Stimulated activated effector memory CD8-positive, alpha-beta T cell treated with anti-CD3 and anti-CD28 coated beads, Interleukin-12 subunit alpha, Interleukin-12 subunit beta, amount 100 ng/mL, for 72 hours (primary cell): ENCODE measurements at regions not wholly inside any gene's neighbourhood (a gene's known extent, or its start where the extent isn't known, plus 50 kb on each side); places are given as distances from the start of the nearest gene placed in this dataset.

Source experiments
- ATAC-seq: fragments of 150-1000 bp; cut with Tn5 transposase; 2 replicates; pipeline ENCODE4 v1.10.0; 2021
- DNase-seq, 2 donors: peaks; one replicate each; pipeline ENCODE4 v3.0.0; 2021 to 2022; ENCODE audit warnings: low spot score in 2 of 2
- H3K27ac Mint-ChIP-seq: one replicate; pipeline ENCODE4 v1.8.0; 2022; ENCODE audit warnings: mild to moderate bottlenecking, mixed read lengths
- H3K36me3 Mint-ChIP-seq: one replicate; pipeline ENCODE4 v1.8.0; 2022; ENCODE audit warnings: mild to moderate bottlenecking, mixed read lengths
- H3K4me1 Mint-ChIP-seq: one replicate; pipeline ENCODE4 v1.8.0; 2022; ENCODE audit warnings: mixed read lengths
- H3K4me3 Mint-ChIP-seq: one replicate; pipeline ENCODE4 v1.8.0; 2022; ENCODE audit warnings: mild to moderate bottlenecking, mixed read lengths
- H3K9me3 Mint-ChIP-seq: one replicate; pipeline ENCODE4 v1.8.0; 2022; ENCODE audit warnings: mixed read lengths

- H3K4me1 Mint-ChIP-seq: no peaks in the 10 kb centered on the region
- no peak overlapping the region for H3K4me3 Mint-ChIP-seq
- H3K9me3 Mint-ChIP-seq: peaks cover 13% of the 10 kb centered on the region
- DNase-seq: no peak
- ATAC-seq: no peak
- no peaks in the 10 kb centered on the region for H3K36me3 Mint-ChIP-seq
- no peak overlapping the region for H3K27ac Mint-ChIP-seq
Measured at GRCh38 chr18:43893001-43893637, 615.8 kb upstream of the SYT4 start.

- ATAC-seq (no peak), DNase-seq (no peak)
- Mint-ChIP-seq H3K36me3 (no peaks in the 10 kb centered on the region), H3K4me1 (no peaks in the 10 kb centered on the region), H3K27ac (no peak overlapping the region), H3K4me3 (no peak overlapping the region), H3K9me3 (peaks cover 3% of the 10 kb centered on the region)
Measured at GRCh38 chr18:43904209-43904837, 627.0 kb upstream of the SYT4 start.

- Mint-ChIP-seq H3K4me3 (no peak overlapping the region), H3K36me3 (no peaks in the 10 kb centered on the region), H3K4me1 (no peaks in the 10 kb centered on the region), H3K9me3 (peaks cover 12% of the 10 kb centered on the region), H3K27ac (no peak overlapping the region)
- ATAC-seq (no peak), DNase-seq (no peak)
Measured at GRCh38 chr18:43914018-43914417, 636.7 kb upstream of the SYT4 start.

DNA sequence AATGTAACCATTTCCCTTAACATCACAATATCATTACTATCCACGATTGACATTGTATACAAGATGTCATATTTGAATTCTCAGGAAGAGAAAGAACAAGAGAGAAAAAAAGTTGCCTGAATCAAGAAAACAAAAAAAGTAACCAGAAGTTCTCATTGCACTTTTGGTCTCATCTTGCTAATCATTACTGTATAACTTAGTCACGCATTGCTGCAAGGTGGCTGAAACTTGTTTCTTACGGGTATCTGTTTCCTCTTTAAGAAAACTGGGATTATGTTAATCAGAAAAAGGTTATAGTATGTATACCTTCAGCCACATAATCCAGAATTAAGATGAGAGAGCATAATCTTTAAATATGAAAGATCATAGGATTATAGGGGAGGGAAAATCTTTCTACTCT lies 639.7 kb upstream of the SYT4 start:
- ATAC-seq: no peak

GRCh38 chr18:43917520-43917919 lies 640.2 kb upstream of the SYT4 start:
- Mint-ChIP-seq H3K36me3 (no peaks in the 10 kb centered on the region), H3K4me3 (no peak overlapping the region), H3K9me3 (peaks cover 4% of the 10 kb centered on the region), H3K4me1 (no peaks in the 10 kb centered on the region), H3K27ac (no peak overlapping the region)
- no peak for ATAC-seq
- no peak for DNase-seq

More for the DNA sequence above, 639.7 kb upstream of the SYT4 start:
- DNase-seq: no peak
- Mint-ChIP-seq H3K36me3 (no peaks in the 10 kb centered on the region), H3K4me3 (no peak overlapping the region), H3K9me3 (peaks cover 7% of the 10 kb centered on the region), H3K4me1 (no peaks in the 10 kb centered on the region), H3K27ac (no peak overlapping the region)

DNA sequence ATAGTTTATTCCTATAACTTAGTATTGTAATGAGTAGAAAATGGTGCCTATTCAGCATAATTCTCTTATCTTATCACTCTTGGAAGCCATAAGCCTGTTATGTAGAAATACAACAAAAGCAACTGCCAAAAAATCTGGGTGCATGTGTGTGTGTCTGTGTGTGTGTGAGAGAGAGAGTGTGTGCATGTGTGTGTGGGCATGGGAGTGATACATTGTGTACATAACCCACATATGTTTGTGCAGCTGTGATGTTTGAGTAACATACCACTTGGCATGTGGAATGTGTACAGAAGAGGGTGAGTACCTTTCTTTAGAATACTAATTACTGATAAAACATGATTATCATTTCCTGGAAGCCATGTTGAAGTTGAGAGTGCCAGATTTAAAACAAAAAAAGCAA lies 642.3 kb upstream of the SYT4 start:
- Mint-ChIP-seq H3K4me3 (no peak overlapping the region), H3K27ac (no peak overlapping the region), H3K9me3 (peaks cover 4% of the 10 kb centered on the region), H3K36me3 (no peaks in the 10 kb centered on the region), H3K4me1 (no peaks in the 10 kb centered on the region)
- no peak for DNase-seq
- ATAC-seq: no peak

DNA sequence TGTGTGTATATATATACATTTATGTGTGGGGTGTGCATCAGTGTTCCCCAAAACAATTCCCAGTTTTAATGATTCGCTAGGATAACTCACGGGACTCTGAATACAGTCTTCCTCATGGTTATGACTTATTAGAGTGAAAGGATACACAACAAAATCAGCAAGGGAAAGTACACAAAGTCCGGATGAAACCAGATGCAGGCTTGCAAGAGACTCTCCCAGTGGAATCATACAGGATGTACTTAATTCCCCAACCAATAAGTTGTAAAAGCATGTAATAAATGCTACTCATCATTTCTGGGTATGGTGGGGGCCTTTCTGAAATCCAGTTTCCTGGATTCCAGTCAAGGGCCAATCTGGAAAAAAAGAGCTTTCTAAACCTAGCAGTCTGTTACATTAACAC lies 654.1 kb upstream of the SYT4 start:
- ATAC-seq (no peak), DNase-seq (no peak)
- Mint-ChIP-seq H3K4me3 (no peak overlapping the region), H3K27ac (no peak overlapping the region), H3K9me3 (peaks cover 5% of the 10 kb centered on the region), H3K36me3 (no peaks in the 10 kb centered on the region), H3K4me1 (no peaks in the 10 kb centered on the region)

- ATAC-seq (no peak), DNase-seq (no peak)
- Mint-ChIP-seq H3K27ac (no peak overlapping the region), H3K9me3 (peaks cover 3% of the 10 kb centered on the region), H3K4me1 (no peaks in the 10 kb centered on the region), H3K4me3 (no peak overlapping the region), H3K36me3 (no peaks in the 10 kb centered on the region)
Measured at GRCh38 chr18:43932140-43932539, 654.9 kb upstream of the SYT4 start.

GRCh38 chr18:43933177-43933576 lies 655.9 kb upstream of the SYT4 start:
- ATAC-seq (no peak), DNase-seq (no peak)
- H3K4me3 Mint-ChIP-seq: no peak overlapping the region
- H3K4me1 Mint-ChIP-seq: no peaks in the 10 kb centered on the region
- H3K36me3 Mint-ChIP-seq: no peaks in the 10 kb centered on the region
- peaks cover 3% of the 10 kb centered on the region for H3K9me3 Mint-ChIP-seq
- H3K27ac Mint-ChIP-seq: no peak overlapping the region

DNA sequence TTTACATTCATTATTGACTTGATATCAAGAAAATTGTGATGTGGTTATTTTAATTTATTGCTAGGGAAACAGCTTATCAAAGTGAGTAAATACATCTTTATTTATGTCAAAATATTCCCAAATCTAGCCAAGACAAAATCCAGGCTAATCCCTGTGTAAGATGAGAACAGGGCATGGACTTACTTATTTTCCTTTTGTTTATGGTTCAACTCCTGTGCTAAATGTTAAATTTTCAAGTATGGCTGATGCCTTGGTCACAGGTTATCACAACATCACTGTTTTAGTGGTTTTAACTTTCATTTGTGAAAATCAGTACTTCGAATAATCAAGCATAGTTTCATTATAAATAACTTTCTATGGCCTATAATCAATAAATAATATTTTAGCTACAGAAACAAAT lies 657.0 kb upstream of the SYT4 start:
- no peak for ATAC-seq
- no peaks in the 10 kb centered on the region for H3K36me3 Mint-ChIP-seq
- no peak overlapping the region for H3K27ac Mint-ChIP-seq
- no peak for DNase-seq
- no peak overlapping the region for H3K4me3 Mint-ChIP-seq
- peaks cover 3% of the 10 kb centered on the region for H3K9me3 Mint-ChIP-seq
- no peaks in the 10 kb centered on the region for H3K4me1 Mint-ChIP-seq

GRCh38 chr18:43934781-43935471 lies 657.6 kb upstream of the SYT4 start:
- H3K27ac Mint-ChIP-seq: no peak overlapping the region
- ATAC-seq (no peak), DNase-seq (no peak)
- no peaks in the 10 kb centered on the region for H3K4me1 Mint-ChIP-seq
- H3K9me3 Mint-ChIP-seq: peaks cover 6% of the 10 kb centered on the region
- H3K36me3 Mint-ChIP-seq: no peaks in the 10 kb centered on the region
- no peak overlapping the region for H3K4me3 Mint-ChIP-seq

DNA sequence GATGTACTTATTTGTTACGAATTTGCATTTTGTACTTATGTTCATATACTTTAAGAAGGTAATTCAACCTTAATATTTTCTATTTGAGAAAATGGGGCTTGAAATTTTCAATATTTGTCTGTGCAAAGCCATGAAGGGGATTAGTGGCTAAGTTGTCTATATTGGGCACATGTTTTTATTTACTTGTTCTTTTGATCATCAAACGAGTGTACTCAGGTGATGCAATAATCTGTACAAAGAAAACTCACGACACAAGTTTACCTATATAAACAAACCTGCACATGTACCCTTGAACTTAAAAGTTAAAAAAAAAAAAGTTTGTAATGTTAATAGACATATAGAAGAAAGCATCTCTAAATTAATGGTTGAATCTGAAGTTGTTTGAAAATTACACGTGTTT lies 658.9 kb upstream of the SYT4 start:
- no peaks in the 10 kb centered on the region for H3K4me1 Mint-ChIP-seq
- H3K36me3 Mint-ChIP-seq: no peaks in the 10 kb centered on the region

GRCh38 chr18:43949291-43949690 lies 672.0 kb upstream of the SYT4 start:
- Mint-ChIP-seq H3K4me1 (no peaks in the 10 kb centered on the region), H3K4me3 (no peak overlapping the region), H3K36me3 (no peaks in the 10 kb centered on the region), H3K9me3 (peaks cover 9% of the 10 kb centered on the region), H3K27ac (no peak overlapping the region)
- DNase-seq: no peak
- ATAC-seq: no peak

More for the DNA sequence above, 658.9 kb upstream of the SYT4 start:
- DNase-seq (no peak), ATAC-seq (no peak)
- no peak overlapping the region for H3K27ac Mint-ChIP-seq
- peaks cover 6% of the 10 kb centered on the region for H3K9me3 Mint-ChIP-seq
- no peak overlapping the region for H3K4me3 Mint-ChIP-seq

GRCh38 chr18:43950062-43950461 lies 672.8 kb upstream of the SYT4 start:
- ATAC-seq (no peak), DNase-seq (no peak)
- Mint-ChIP-seq H3K9me3 (peaks cover 9% of the 10 kb centered on the region), H3K27ac (no peak overlapping the region), H3K36me3 (no peaks in the 10 kb centered on the region), H3K4me3 (no peak overlapping the region), H3K4me1 (no peaks in the 10 kb centered on the region)

DNA sequence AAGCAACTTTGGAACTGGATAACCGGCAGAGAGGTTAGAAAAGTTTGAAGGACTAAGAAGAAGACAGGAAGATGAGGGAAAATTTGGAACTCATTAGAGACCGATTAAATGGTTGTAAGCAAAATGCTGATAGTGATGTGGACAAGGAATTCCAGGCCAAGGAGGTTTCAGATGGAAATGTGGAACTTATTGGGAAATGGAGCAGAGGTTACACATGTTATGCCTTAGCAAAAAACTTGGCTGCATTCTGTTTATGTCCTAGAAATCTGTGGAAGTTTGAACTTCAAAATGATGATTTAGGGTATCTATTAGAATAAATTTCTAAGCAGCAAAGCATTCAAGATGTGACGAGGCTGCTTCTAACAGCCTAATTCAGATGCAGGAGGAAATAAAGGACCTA lies 675.1 kb upstream of the SYT4 start:
- ATAC-seq (no peak), DNase-seq (no peak)
- H3K4me1 Mint-ChIP-seq: no peaks in the 10 kb centered on the region
- no peaks in the 10 kb centered on the region for H3K36me3 Mint-ChIP-seq
- no peak overlapping the region for H3K27ac Mint-ChIP-seq
- H3K4me3 Mint-ChIP-seq: no peak overlapping the region
- peaks cover 6% of the 10 kb centered on the region for H3K9me3 Mint-ChIP-seq

GRCh38 chr18:43961722-43962121 lies 684.4 kb upstream of the SYT4 start:
- ATAC-seq (no peak), DNase-seq (no peak)
- Mint-ChIP-seq H3K9me3 (peaks cover 7% of the 10 kb centered on the region), H3K36me3 (no peaks in the 10 kb centered on the region), H3K27ac (no peak overlapping the region), H3K4me1 (no peaks in the 10 kb centered on the region), H3K4me3 (no peak overlapping the region)
